ENCODE measurements at regions not wholly inside any gene's neighbourhood (a gene's known extent, or its start where the extent isn't known, plus 50 kb on each side); places are given as distances from the start of the nearest gene placed in this dataset.

DNA sequence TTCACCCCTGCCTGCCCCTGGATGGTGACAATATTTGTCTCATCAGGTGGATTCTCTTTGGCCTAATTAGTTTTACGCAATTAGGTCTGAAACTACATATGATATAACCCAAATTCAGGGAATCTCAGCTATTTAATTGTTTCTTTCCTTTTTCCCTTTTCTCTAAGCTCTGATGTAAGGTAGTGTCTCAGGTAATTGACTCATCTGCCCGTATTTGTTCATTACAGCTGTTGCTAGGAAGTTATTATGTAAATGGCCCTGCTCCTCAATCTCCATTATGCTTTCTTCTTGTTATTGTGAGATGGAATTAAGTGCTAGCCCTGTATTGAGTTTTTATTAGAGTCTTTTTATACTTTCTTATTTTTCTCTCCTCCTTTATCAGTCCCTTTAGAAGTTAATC is 378.2 kb upstream of the ARID1B start:
- no peak overlapping the region for H3K18ac ChIP-seq (ENCODE audit: low read depth, low read length)
- no peak overlapping the region for H2AK9ac ChIP-seq (replicated peaks; ENCODE audit: low read depth, low read length, poor library complexity)
- H3K9me3 ChIP-seq (ENCODE audit: control insufficient read depth, insufficient read depth, low read length), result no peaks in the 10 kb centered on the region
- no peak for DNase-seq
- H3K9me1 ChIP-seq (ENCODE audit: insufficient read depth, low read length), result no peaks in the 10 kb centered on the region
- intact Hi-C loops (cut with micrococcal nuclease) (no loop called here), dilution Hi-C loops (cut with HindIII; ENCODE audit: low sequenced_read_pairs, unreplicated experiment) (no loop called here), in situ Hi-C loops (cut with MboI; ENCODE audit: low sequenced_read_pairs) (no loop called here)
- ATAC-seq (ENCODE audit: low read depth), result no peak
- no peak overlapping the region for H3K56ac ChIP-seq (ENCODE audit: extremely low read depth, insufficient read depth, low read length)
- no peak overlapping the region for H2AFZ ChIP-seq (replicated peaks; ENCODE audit: low read length, poor library complexity)
- BruUV-seq (replicated peaks), result no TSS peak
- H2BK20ac ChIP-seq (ENCODE audit: low read depth, low read length), result no peak overlapping the region
- H3K27me3 ChIP-seq (ENCODE audit: control insufficient read depth, insufficient read depth, low read length), result peaks cover 21% of the 10 kb centered on the region
- POLR2A ChIA-PET (ENCODE audit: unreplicated experiment), result no interaction called here
- H2AK5ac ChIP-seq (ENCODE audit: low read depth, low read length), result no peak overlapping the region
- no peak overlapping the region for H4K91ac ChIP-seq (ENCODE audit: insufficient read depth, low read depth, low read length)
- no peak overlapping the region for H3K4ac ChIP-seq (ENCODE audit: low read depth, low read length)
- no peaks in the 10 kb centered on the region for H3K36me3 ChIP-seq (ENCODE audit: control insufficient read depth, insufficient read depth, low read length)
- no peak overlapping the region for H3K4me3 ChIP-seq (ENCODE audit: insufficient read depth, low read depth, low read length)
- H4K5ac ChIP-seq (ENCODE audit: low read depth, low read length), result no peak overlapping the region
- no peak overlapping the region for H3K14ac ChIP-seq (replicated peaks; ENCODE audit: low read depth, low read length)
- no CpG with 5 or more reads among the region's 2 CpGs for WGBS, 2 experiments (ENCODE audit: extremely low coverage in 2 of 2, insufficient read length in 1 of 2)
- no peak overlapping the region for H2BK120ac ChIP-seq (ENCODE audit: low read depth, low read length)
- H4K8ac ChIP-seq (ENCODE audit: low read depth in 2 of 2, low read length in 2 of 2), result no peak overlapping the region
- H3K27ac ChIP-seq (ENCODE audit: insufficient read depth, low read length), result no peak overlapping the region
- H2BK15ac ChIP-seq (ENCODE audit: low read depth, low read length), result no peak overlapping the region
- no peaks in the 10 kb centered on the region for H3K4me1 ChIP-seq (ENCODE audit: control insufficient read depth, insufficient read depth, low read length)
- H3K9ac ChIP-seq (ENCODE audit: low read depth, low read length), result no peak overlapping the region
- no peak overlapping the region for H2BK5ac ChIP-seq (ENCODE audit: low read depth, low read length, poor library complexity, severe bottlenecking)
- H3K79me1 ChIP-seq (ENCODE audit: low read depth in 1 of 2, low read length in 2 of 2), result no peaks in the 10 kb centered on the region
- no peak overlapping the region for H3K4me2 ChIP-seq (ENCODE audit: low read depth, low read length)
- TF ChIP-seq BHLHE40 (IDR thresholded peaks at IDR 0.05; ENCODE audit: low read depth, low read length), result no peak
- CTCF ChIA-PET, result no interaction called here
- H3K23ac ChIP-seq (ENCODE audit: low read depth, low read length), result no peak overlapping the region
- no peaks in the 10 kb centered on the region for H4K20me1 ChIP-seq (ENCODE audit: insufficient read depth, low read length)
